ENCODE measurements at regions not wholly inside any gene's neighbourhood (a gene's known extent, or its start where the extent isn't known, plus 50 kb on each side); places are given as distances from the start of the nearest gene placed in this dataset.

DNA sequence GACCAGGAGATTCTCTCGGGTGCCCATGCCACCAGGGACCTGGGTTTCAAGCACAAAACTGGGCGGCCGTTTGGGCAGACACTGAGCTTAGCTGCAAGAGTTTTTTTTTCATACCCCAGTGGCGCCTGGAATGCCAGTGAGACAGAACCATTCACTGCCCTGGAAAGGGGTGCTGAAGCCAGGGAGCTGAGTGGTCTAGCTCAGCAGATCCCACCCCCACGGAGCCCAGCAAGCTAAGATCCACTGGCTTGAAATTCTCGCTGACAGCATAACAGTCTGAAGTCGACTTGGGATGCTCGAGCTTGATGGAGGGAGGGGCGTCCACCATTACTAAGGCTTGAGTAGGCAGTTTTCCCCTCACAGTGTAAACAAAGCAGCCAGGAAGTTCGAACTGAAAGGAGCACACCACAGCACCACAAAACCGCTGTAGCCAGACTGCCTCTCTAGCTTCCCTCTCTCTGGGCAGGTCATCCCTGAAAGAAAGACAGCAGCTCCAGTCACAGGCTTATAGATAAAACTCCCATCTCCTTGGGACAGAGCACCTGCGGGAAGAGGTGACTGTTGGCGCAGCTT is 157.7 kb downstream of the GIPC2 start:
- DNase-seq (ENCODE audit: low read depth), result peak; percentile 24

- DNase-seq (ENCODE audit: low read depth), result peak; percentile 49
Measured at GRCh38 chr1:78210175-78210574, 164.4 kb downstream of the GIPC2 start.

DNA sequence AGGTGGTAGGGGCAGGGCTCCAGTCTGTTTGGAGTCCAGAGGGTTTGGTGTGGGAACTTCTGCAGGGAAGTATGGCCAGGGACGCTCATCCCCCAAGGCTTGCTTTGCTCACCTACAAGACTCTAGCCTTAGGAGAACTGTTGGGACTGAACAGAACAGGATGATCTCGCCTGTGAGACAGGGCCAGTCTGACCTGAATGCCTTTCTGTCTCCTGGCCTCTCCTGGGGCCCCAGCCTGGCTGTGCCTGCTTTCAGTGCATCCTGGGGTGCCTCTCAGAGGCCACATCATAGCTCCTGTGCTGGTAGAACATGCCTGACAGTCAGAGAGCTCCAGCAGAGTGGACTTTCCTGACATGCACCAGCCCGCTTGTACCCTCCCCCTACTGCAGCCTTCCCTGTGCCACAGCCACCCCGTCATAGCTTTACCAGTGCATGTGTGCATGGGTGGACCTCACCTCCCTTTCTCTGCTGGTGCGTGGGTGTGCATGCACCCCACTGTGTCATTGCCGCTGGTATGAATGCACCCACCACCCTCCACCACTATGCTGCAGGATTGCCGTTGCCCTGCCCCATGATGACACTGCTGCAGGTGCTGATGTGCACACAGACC is 165.8 kb downstream of the GIPC2 start:
- no peak for DNase-seq (ENCODE audit: low read depth)

DNA sequence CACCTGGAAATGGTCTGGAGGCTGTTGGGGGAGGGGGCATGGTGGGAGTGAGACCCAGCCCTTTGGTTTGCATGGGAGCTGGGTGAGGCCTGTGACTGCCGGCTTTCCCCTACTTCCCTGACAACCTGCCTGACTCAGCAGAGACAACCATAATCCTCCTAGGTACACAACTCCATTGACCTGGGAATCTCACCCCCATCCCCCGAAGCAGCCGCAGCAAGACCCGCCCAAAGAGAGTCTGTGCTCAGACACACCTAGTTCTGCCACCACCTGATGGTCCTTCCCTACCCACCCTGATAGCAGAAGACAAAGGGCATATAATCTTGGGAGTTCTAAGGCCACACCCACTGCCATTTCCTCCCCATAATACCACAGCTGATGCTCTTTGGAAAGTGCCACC is 168.6 kb downstream of the GIPC2 start:
- DNase-seq (ENCODE audit: low read depth), result no peak

DNA sequence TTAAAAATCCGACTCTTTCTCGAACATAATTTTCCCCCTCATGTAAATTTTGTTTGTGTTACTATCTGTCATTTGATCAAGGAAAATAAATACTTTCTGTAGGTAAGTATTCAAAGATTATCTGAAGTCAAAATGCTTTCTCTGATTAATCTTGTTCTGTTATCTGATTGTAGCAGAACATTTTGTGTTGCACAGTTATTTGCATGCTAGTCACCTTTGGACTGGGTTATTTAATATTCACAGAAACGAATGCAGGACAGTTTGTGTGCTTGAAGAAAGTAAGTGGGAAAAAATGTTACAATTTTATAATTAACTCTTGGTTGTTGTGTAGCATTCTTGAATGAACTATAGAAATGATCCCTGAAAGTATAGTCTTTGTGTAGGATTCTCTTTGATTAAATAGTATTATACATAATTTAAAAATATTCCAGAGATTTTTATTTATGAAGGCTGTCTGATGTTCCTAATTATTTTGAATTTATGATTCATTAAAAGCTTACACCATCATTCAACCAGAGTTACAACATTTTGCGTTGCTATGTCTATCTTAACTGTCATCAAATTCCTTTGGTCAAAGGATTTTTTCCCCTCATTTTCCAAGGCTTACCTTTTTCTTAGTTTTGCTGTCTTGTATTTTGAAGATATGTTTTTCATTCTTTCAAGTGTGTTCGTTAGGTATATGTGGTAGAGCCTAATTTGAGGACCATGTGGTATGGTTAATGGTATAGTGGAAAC is 176.6 kb downstream of the GIPC2 start:
- DNase-seq (ENCODE audit: low read depth), result peak; percentile 41

- no peak for DNase-seq (ENCODE audit: low read depth)
Measured at GRCh38 chr1:78222960-78223358, 177.2 kb downstream of the GIPC2 start.

GRCh38 chr1:78223417-78224215 is 177.8 kb downstream of the GIPC2 start:
- DNase-seq (ENCODE audit: low read depth), result peak; percentile 70

- DNase-seq (ENCODE audit: low read depth), result no peak
Measured at GRCh38 chr1:78224246-78224785, 178.6 kb downstream of the GIPC2 start.

DNA sequence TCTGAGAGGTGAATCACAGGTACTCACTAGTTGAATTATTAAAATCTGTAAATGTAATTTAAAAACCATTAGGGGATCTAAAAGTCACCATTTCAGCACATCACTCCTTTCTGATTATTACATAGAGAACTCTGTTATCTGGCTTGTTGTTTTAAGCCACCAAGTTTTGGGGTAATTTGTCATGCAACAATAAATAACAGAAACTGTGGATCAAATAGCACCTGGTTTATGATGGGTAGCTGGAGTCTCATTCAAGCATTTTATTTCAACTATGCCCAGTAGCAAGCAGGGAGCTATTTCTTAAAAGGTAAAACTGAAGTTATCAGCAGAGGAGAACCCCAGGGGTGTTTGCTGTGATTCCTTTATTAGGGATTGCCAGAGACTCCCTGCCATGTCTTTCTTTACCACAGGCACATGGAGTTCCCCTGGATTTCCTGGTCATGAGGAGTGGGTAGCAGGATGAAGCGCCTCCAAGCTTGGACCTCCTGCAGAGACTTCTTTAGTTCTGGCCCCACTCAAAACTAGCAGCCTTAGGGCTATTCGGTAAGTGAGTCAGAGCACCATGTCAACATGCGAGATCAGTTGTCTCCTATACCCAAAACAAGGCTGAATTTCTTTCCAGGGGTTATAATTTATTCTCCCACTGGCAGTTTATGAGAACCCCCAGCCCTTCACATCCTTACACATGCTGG is 179.2 kb downstream of the GIPC2 start:
- DNase-seq (ENCODE audit: low read depth), result peak; percentile 54

- DNase-seq (ENCODE audit: low read depth), result peak; percentile 6
Measured at GRCh38 chr1:78226784-78227183, 181.0 kb downstream of the GIPC2 start.

- no peak for DNase-seq (ENCODE audit: low read depth)
Measured at GRCh38 chr1:78227705-78228635, 182.2 kb downstream of the GIPC2 start.

- DNase-seq (ENCODE audit: low read depth), result peak; percentile 96
Measured at GRCh38 chr1:78229344-78229743, 183.6 kb downstream of the GIPC2 start.

DNA sequence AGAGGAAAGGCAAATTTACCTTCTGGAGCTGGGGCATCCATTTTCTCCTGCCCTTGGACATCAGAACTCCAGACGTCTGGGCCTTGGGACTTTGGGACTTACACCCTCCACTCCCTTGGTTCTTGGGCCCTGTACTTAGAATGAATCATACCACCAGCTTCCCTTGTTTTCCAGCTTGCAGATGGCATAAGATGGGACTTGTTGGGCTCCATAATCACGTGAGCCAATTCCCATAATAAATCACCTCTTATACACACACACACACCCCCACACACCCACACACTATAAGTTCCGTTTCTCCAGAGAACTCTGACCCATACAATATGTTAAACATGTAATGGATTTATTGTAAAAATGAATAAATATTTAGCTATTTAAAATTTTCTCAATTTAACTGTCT is 185.7 kb downstream of the GIPC2 start:
- no peak for DNase-seq (ENCODE audit: low read depth)

GRCh38 chr1:78231894-78232293 is 186.1 kb downstream of the GIPC2 start:
- no peak for DNase-seq (ENCODE audit: low read depth)

GRCh38 chr1:78232630-78233029 is 186.9 kb downstream of the GIPC2 start:
- DNase-seq (ENCODE audit: low read depth), result no peak

DNA sequence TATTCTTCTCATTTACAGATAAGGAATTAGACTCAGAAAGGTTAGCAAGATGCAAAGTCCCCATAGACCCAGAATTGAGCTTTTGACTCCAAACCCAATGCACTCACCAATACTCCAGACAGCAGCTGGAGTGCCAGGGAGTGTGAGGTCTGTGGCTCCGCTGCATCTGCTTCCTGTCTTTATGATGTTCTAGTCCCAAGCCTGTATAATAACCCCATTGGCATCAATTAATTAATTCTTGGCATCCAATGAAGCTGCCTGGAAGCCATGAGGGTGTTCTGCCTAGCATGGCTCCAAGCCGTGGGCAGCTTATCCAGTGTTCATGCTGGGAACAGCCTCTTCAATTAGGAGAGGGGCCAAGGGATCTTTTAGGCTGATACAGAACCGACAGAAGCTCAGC is 188.7 kb downstream of the GIPC2 start:
- no peak for DNase-seq (ENCODE audit: low read depth)

- peak; percentile 21 for DNase-seq (ENCODE audit: low read depth)
Measured at GRCh38 chr1:78236716-78237115, 190.9 kb downstream of the GIPC2 start.

GRCh38 chr1:78237364-78237916 is 191.7 kb downstream of the GIPC2 start:
- DNase-seq (ENCODE audit: low read depth), result no peak

DNA sequence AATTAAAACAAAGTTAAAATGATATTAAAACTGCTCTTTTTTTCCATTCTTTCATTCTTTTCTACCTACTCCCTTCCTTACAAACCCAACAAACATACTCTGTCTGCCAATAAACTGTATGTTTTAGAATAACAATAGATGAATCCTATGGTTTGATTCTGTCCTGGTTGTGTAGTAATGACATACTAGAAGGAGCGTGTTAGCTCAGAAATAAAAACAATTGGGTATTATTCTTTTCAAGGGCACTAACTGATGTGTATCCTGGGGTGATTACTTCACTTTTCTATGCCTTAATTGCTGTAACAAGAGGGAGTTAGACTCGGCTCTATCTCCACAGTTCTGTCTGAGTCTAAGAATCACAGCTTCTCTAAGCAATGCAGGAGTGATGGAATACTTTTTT is 194.4 kb downstream of the GIPC2 start:
- no peak for DNase-seq (ENCODE audit: low read depth)

- peak; percentile 23 for DNase-seq (ENCODE audit: low read depth)
Measured at GRCh38 chr1:78240755-78241154, 195.0 kb downstream of the GIPC2 start.

Data from iris pigment epithelial cell (primary cell).